ENCODE measurements at regions not wholly inside any gene's neighbourhood (a gene's known extent, or its start where the extent isn't known, plus 50 kb on each side); places are given as distances from the start of the nearest gene placed in this dataset.

GRCh38 chr11:92376146-92376599 lies 151.6 kb downstream of the FAT3 start:
- no peaks in the 10 kb centered on the region for H3K36me3 ChIP-seq (ENCODE audit: control insufficient read depth in 2 of 4, insufficient read depth in 4 of 4, low read length in 3 of 4)
- no peak overlapping the region for H3K4ac ChIP-seq (replicated peaks; ENCODE audit: insufficient read length, low read depth, low read length)
- H3K27me3 ChIP-seq (replicated peaks in 1 of 4; ENCODE audit: control insufficient read depth in 3 of 4, extremely low read depth in 1 of 4, insufficient read depth in 3 of 4, low read length in 3 of 4): no peaks in the 10 kb centered on the region
- H3K4me3 ChIP-seq (ENCODE audit: extremely low read depth in 1 of 4, insufficient read depth in 2 of 4, low read depth in 3 of 4, low read length in 4 of 4): no peak overlapping the region
- H4K20me1 ChIP-seq (replicated peaks in 1 of 2; ENCODE audit: control insufficient read depth in 1 of 2, insufficient read depth in 2 of 2, low read length in 2 of 2): no peaks in the 10 kb centered on the region
- no peak overlapping the region for H3K27ac ChIP-seq (ENCODE audit: low read depth, low read length)
- no peak overlapping the region for H2BK15ac ChIP-seq (ENCODE audit: low read length)
- H3K14ac ChIP-seq (ENCODE audit: insufficient read length): no peak overlapping the region
- 72% methylated on average over 3 of the region's 3 CpGs; no CpG with 5 or more reads in 1 of the 2 experiments for WGBS, 2 experiments (ENCODE audit: extremely low coverage in 1 of 2, insufficient coverage in 1 of 2, insufficient read length in 1 of 2, insufficient replicate concordance in 2 of 2, low coverage in 1 of 2, low lambda C conversion rate in 2 of 2, missing lambda C conversion rate in 1 of 2)
- no peak overlapping the region for H3K4me2 ChIP-seq (ENCODE audit: insufficient read depth in 1 of 2, low read depth in 2 of 2, low read length in 2 of 2)
- H3K56ac ChIP-seq (replicated peaks; ENCODE audit: insufficient read length, low read depth, low read length): no peak overlapping the region
- no peak overlapping the region for H2BK12ac ChIP-seq (ENCODE audit: low read depth, low read length)
- no peak overlapping the region for H2BK5ac ChIP-seq (ENCODE audit: low read depth, low read length)
- no peak overlapping the region for H4K8ac ChIP-seq (ENCODE audit: extremely low read depth, insufficient read depth, low read length)
- H3K18ac ChIP-seq (ENCODE audit: extremely low read depth, low read length): no peak overlapping the region
- no peak overlapping the region for H2BK120ac ChIP-seq (replicated peaks; ENCODE audit: low read depth, low read length)
- H2AK5ac ChIP-seq (ENCODE audit: low read depth, low read length): no peak overlapping the region
- CTCF ChIA-PET (ENCODE audit: partially characterized antibody): interaction anchor here (0.7 to 6.8 kb wide), 8 partner anchors 10 to 214 kb away, joined by 3 to 84 read pairs (median 6); no protein-coding TSS in a partner anchor
- peaks cover 3% of the 10 kb centered on the region; the same call in 1 of the 2 replicates for H3K79me1 ChIP-seq (ENCODE audit: low read depth, low read length)
- no peak overlapping the region for H2BK20ac ChIP-seq (ENCODE audit: low read length)
- no peak overlapping the region for H4K91ac ChIP-seq (replicated peaks; ENCODE audit: insufficient read length, low read length)
- no peak overlapping the region for H2AFZ ChIP-seq (ENCODE audit: low read length)
- H3K23me2 ChIP-seq (ENCODE audit: low read depth, low read length): peaks cover 2% of the 10 kb centered on the region; the same call in 1 of the 2 replicates
- H3K4me1 ChIP-seq (replicated peaks in 1 of 4; ENCODE audit: control insufficient read depth in 3 of 4, insufficient read depth in 4 of 4, low read length in 3 of 4): peaks cover 0 to 7% (median 1%) of the 10 kb centered on the region in 4 experiments; a peak in 1 of 7 replicates
- H4K5ac ChIP-seq (ENCODE audit: insufficient read length, low read depth, low read length): no peak overlapping the region
- no peak for DNase-seq (ENCODE audit: low read depth in 1 of 2, low spot score in 2 of 2)
- FAIRE-seq: peak; percentile 28
- no peak overlapping the region for H3K23ac ChIP-seq (ENCODE audit: insufficient read length)
- no peak overlapping the region for H3K9ac ChIP-seq (replicated peaks in 1 of 4; ENCODE audit: extremely low read depth in 1 of 4, low read depth in 3 of 4, low read length in 3 of 4)
- H3K79me2 ChIP-seq (ENCODE audit: control insufficient read depth in 1 of 2, insufficient read depth in 2 of 2, low read length in 2 of 2): peaks cover 0 to 20% of the 10 kb centered on the region in 2 experiments; a peak in 3 of 4 replicates
- no peaks in the 10 kb centered on the region for H3K9me3 ChIP-seq (ENCODE audit: insufficient read depth in 2 of 2, low read depth in 1 of 2, low read length in 1 of 2)
- POLR2A ChIA-PET (ENCODE audit: partially characterized antibody): no interaction called here
- no peak for TF ChIP-seq BCL11A (IDR thresholded peaks at IDR 0.05; ENCODE audit: low read depth in 2 of 2, low read length in 2 of 2)
- TF ChIP-seq JUND (IDR thresholded peaks at IDR 0.05; ENCODE audit: low read length): no peak
- TF ChIP-seq CTCF (IDR thresholded peaks at IDR 0.05; ENCODE audit: control extremely low read depth in 1 of 3, insufficient read depth in 1 of 3, low read depth in 1 of 3, low read length in 3 of 3): no peak
- no peak for TF ChIP-seq MAFK (IDR thresholded peaks at IDR 0.05; ENCODE audit: low read depth, low read length)
- TF ChIP-seq RFX5 (IDR thresholded peaks at IDR 0.05; ENCODE audit: borderline replicate concordance, low read depth, low read length): no peak
- no peak for TF ChIP-seq HDAC6 (IDR thresholded peaks at IDR 0.05; ENCODE audit: low read depth, low read length)
- TF ChIP-seq CHD1 (IDR thresholded peaks at IDR 0.05; ENCODE audit: low read depth, low read length): no peak
- TF ChIP-seq BACH1 (IDR thresholded peaks at IDR 0.05; ENCODE audit: low read length): no peak
- TF ChIP-seq CBX8 (IDR thresholded peaks at IDR 0.05; ENCODE audit: borderline replicate concordance, low read depth, low read length): no peak
- TF ChIP-seq E2F6 (IDR thresholded peaks at IDR 0.05): no peak
- no peak for TF ChIP-seq ATF3 (IDR thresholded peaks at IDR 0.05; ENCODE audit: insufficient read depth, low read depth, low read length)
